GM23338 (cell line): ENCODE measurements at regions not wholly inside any gene's neighbourhood (a gene's known extent, or its start where the extent isn't known, plus 50 kb on each side); places are given as distances from the start of the nearest gene placed in this dataset.

ENCODE experiments used
- ATAC-seq: fragments of 200-7000 bp; cut with Tn5 transposase; 3 replicates; pipeline ENCODE4 v1.9.1; 2020
- DNase-seq: peaks from one replicate; pipeline ENCODE4 v3.0.0-alpha.2; 2015; ENCODE audit warnings: low spot score
- H2AFZ ChIP-seq: fragments of 200-600 bp; sonication (generic); 2 replicates; pipeline ENCODE4 v1.8.0; 2016; ENCODE audit warnings: antibody characterized with exemption, mild to moderate bottlenecking, moderate library complexity
- H3F3A ChIP-seq: fragments of 200-600 bp; sonication (generic); replicated peaks from 2 replicates; pipeline ENCODE4 v1.8.0; 2017; ENCODE audit warnings: antibody characterized with exemption, mixed run types, low read depth
- H3K27ac ChIP-seq: fragments of 200-600 bp; sonication (generic); 2 replicates; pipeline ENCODE4 v1.6.1; 2016; ENCODE audit warnings: low read depth
- H3K27me3 ChIP-seq: fragments of 200-600 bp; sonication (generic); 2 replicates; pipeline ENCODE4 v1.8.0; 2016; ENCODE audit warnings: mild to moderate bottlenecking, mixed run types, moderate library complexity; ENCODE audit not compliant: insufficient read depth
- H3K36me3 ChIP-seq: fragments of 200-600 bp; sonication (generic); 2 replicates; pipeline ENCODE4 v1.8.0; 2016; ENCODE audit warnings: mild to moderate bottlenecking; ENCODE audit not compliant: insufficient read depth
- H3K4me1 ChIP-seq: fragments of 200-600 bp; sonication (generic); 2 replicates; pipeline ENCODE4 v1.8.0; 2016; ENCODE audit warnings: mild to moderate bottlenecking, moderate library complexity; ENCODE audit not compliant: insufficient read depth
- H3K4me2 ChIP-seq: fragments of 200-600 bp; sonication (generic); 2 replicates; pipeline ENCODE4 v1.7.1; 2017; ENCODE audit warnings: mixed run types
- H3K4me3 ChIP-seq: fragments of 200-600 bp; sonication (generic); 2 replicates; pipeline ENCODE4 v1.6.1; 2016; ENCODE audit warnings: mixed run types
- H3K79me2 ChIP-seq: fragments of 200-600 bp; sonication (generic); replicated peaks from 2 replicates; pipeline ENCODE4 v1.8.0; 2017; ENCODE audit warnings: mild to moderate bottlenecking; ENCODE audit not compliant: insufficient read depth
- H3K9me2 ChIP-seq: fragments of 200-600 bp; sonication (generic); 2 replicates; pipeline ENCODE4 v1.8.0; 2017; ENCODE audit not compliant: insufficient read depth
- H4K20me1 ChIP-seq: fragments of 200-600 bp; sonication (generic); replicated peaks from 2 replicates; pipeline ENCODE4 v1.8.0; 2017; ENCODE audit warnings: mild to moderate bottlenecking; ENCODE audit not compliant: insufficient read depth
- H3K27ac Mint-ChIP-seq: 2 replicates; pipeline ENCODE4 v1.8.0; 2020; ENCODE audit warnings: inconsistent platforms, mild to moderate bottlenecking, moderate library complexity, mixed read lengths
- H3K27me3 Mint-ChIP-seq: 3 replicates; pipeline ENCODE4 v1.8.0; 2022; ENCODE audit warnings: low read depth, mild to moderate bottlenecking, moderate library complexity, mixed read lengths, inconsistent platforms; ENCODE audit not compliant: insufficient read depth, poor library complexity
- H3K36me3 Mint-ChIP-seq: 3 replicates; pipeline ENCODE4 v1.8.0; 2021; ENCODE audit warnings: low read depth, mild to moderate bottlenecking, inconsistent platforms, moderate library complexity, mixed read lengths
- H3K4me1 Mint-ChIP-seq: 3 replicates; pipeline ENCODE4 v1.8.0; 2020; ENCODE audit warnings: mild to moderate bottlenecking, inconsistent platforms, mixed read lengths
- H3K4me3 Mint-ChIP-seq: 3 replicates; pipeline ENCODE4 v1.8.0; 2021; ENCODE audit warnings: moderate library complexity, mild to moderate bottlenecking, inconsistent platforms, mixed read lengths
- H3K9me3 Mint-ChIP-seq: 3 replicates; pipeline ENCODE4 v1.8.0; 2020; ENCODE audit warnings: moderate library complexity, mild to moderate bottlenecking, inconsistent platforms, mixed read lengths
- CREB1 ChIP-seq: fragments of 250-450 bp; sonication (Bioruptor Pico); IDR thresholded peaks from 2 replicates; pipeline ENCODE4 v1.5.0; 2020; ENCODE audit warnings: low read depth, mild to moderate bottlenecking, moderate library complexity
- JUNB ChIP-seq: IDR thresholded peaks from one replicate; pipeline ENCODE4 v1.6.1; 2016; ENCODE audit warnings: antibody characterized with exemption; ENCODE audit not compliant: unreplicated experiment
- NANOG ChIP-seq: IDR thresholded peaks from 2 replicates; pipeline ENCODE4 v1.6.1; 2016; ENCODE audit warnings: antibody characterized with exemption, borderline replicate concordance
- REST ChIP-seq: IDR thresholded peaks from one replicate; pipeline ENCODE4 v1.6.1; 2018; ENCODE audit warnings: antibody characterized with exemption; ENCODE audit not compliant: unreplicated experiment
- ZNF331 ChIP-seq: fragments of 250-450 bp; sonication (Bioruptor Pico); IDR thresholded peaks from 2 replicates; pipeline ENCODE4 v1.5.0; 2020; ENCODE audit warnings: low read depth, mild to moderate bottlenecking, moderate library complexity
- TF ChIP-seq, protein P1 (sequence below), 2 experiments: fragments of 200-600 bp in 1 of 2; sonication (generic) in 1 of 2; conservative IDR thresholded peaks; 2 replicates each; pipeline versions ENCODE4 v1.5.1 to v1.6.1; 2016 to 2017; ENCODE audit warnings: antibody characterized with exemption in 2 of 2, low read depth in 2 of 2, mild to moderate bottlenecking in 2 of 2, moderate library complexity in 1 of 2
- TF ChIP-seq, protein P2 (sequence below): IDR thresholded peaks from 2 replicates; pipeline ENCODE4 v1.6.1; 2016; ENCODE audit warnings: antibody characterized with exemption

DNA sequence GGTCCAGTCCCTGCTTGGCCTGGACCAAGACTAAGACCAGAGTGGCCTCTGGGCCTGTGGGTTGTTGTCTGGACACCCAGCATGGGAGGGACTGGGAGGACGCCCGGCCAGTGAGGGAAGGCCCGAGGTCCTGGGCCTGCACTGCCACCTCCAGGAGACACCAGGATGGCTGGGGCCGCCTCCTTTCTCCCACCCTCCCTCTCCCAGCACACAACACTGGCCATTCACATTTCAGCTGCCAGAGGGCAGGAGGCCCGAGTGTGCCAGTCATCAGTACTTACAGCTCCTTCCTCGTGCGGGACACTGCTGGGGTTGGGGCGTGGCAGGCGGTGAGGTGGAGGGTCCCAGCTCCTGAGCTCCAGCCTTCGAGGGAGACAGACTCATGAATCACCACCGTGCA, 133.5 kb downstream of the ASB1 start:
- Histone ChIP-seq H3K27ac (no peak overlapping the region), H3K4me1 (no peaks in the 10 kb centered on the region), H4K20me1 (no peaks in the 10 kb centered on the region), H3K9me2 (no peaks in the 10 kb centered on the region), H2AFZ (no peak overlapping the region), H3K27me3 (no peaks in the 10 kb centered on the region), H3K4me2 (no peak overlapping the region), H3K79me2 (no peaks in the 10 kb centered on the region), H3K4me3 (no peak overlapping the region), H3K36me3 (no peaks in the 10 kb centered on the region), H3F3A (no peaks in the 10 kb centered on the region)
- Mint-ChIP-seq H3K27me3 (no peaks in the 10 kb centered on the region), H3K4me1 (no peaks in the 10 kb centered on the region), H3K36me3 (no peaks in the 10 kb centered on the region), H3K9me3 (no peaks in the 10 kb centered on the region), H3K27ac (no peak overlapping the region), H3K4me3 (no peak overlapping the region)
- ATAC-seq: peak; percentile 87
- peak; percentile 42 for DNase-seq
- TF ChIP-seq, protein P1, sequence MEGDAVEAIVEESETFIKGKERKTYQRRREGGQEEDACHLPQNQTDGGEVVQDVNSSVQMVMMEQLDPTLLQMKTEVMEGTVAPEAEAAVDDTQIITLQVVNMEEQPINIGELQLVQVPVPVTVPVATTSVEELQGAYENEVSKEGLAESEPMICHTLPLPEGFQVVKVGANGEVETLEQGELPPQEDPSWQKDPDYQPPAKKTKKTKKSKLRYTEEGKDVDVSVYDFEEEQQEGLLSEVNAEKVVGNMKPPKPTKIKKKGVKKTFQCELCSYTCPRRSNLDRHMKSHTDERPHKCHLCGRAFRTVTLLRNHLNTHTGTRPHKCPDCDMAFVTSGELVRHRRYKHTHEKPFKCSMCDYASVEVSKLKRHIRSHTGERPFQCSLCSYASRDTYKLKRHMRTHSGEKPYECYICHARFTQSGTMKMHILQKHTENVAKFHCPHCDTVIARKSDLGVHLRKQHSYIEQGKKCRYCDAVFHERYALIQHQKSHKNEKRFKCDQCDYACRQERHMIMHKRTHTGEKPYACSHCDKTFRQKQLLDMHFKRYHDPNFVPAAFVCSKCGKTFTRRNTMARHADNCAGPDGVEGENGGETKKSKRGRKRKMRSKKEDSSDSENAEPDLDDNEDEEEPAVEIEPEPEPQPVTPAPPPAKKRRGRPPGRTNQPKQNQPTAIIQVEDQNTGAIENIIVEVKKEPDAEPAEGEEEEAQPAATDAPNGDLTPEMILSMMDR (conservative IDR thresholded peaks at IDR 0.05; ENCODE audit: low read depth in 2 of 2): peak in 1 of 2 experiments; percentile 53; a peak in 3 of 4 replicates
- no peak for TF ChIP-seq REST

- H3K36me3 ChIP-seq: no peaks in the 10 kb centered on the region
- H3K4me2 ChIP-seq: no peak overlapping the region
- Mint-ChIP-seq H3K9me3 (no peaks in the 10 kb centered on the region), H3K4me3 (no peak overlapping the region), H3K4me1 (no peaks in the 10 kb centered on the region), H3K27me3 (no peaks in the 10 kb centered on the region), H3K36me3 (no peaks in the 10 kb centered on the region), H3K27ac (no peak overlapping the region)
- no peaks in the 10 kb centered on the region for H3F3A ChIP-seq
- H3K27ac ChIP-seq: no peak overlapping the region
- H2AFZ ChIP-seq: no peak overlapping the region
- ATAC-seq: no peak
- H3K4me1 ChIP-seq: no peaks in the 10 kb centered on the region
- H4K20me1 ChIP-seq: no peaks in the 10 kb centered on the region
- DNase-seq: no peak
- H3K79me2 ChIP-seq: no peaks in the 10 kb centered on the region
- no peaks in the 10 kb centered on the region for H3K27me3 ChIP-seq
- no peaks in the 10 kb centered on the region for H3K9me2 ChIP-seq
- no peak overlapping the region for H3K4me3 ChIP-seq
- no peak for TF ChIP-seq JUNB
- TF ChIP-seq CREB1 (CRISPR knock-in tag): no peak
- no peak for TF ChIP-seq ZNF331 (CRISPR knock-in tag)
- no peak for TF ChIP-seq REST
- no peak for TF ChIP-seq NANOG
- TF ChIP-seq, protein P1 (conservative IDR thresholded peaks at IDR 0.05; ENCODE audit: low read depth in 2 of 2): no peak
- TF ChIP-seq, protein P2, sequence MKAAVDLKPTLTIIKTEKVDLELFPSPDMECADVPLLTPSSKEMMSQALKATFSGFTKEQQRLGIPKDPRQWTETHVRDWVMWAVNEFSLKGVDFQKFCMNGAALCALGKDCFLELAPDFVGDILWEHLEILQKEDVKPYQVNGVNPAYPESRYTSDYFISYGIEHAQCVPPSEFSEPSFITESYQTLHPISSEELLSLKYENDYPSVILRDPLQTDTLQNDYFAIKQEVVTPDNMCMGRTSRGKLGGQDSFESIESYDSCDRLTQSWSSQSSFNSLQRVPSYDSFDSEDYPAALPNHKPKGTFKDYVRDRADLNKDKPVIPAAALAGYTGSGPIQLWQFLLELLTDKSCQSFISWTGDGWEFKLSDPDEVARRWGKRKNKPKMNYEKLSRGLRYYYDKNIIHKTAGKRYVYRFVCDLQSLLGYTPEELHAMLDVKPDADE: no peak
Observed at GRCh38 chr2:238561230-238561629, 134.5 kb downstream of the ASB1 start.
